HepG2 (cell line): ENCODE measurements at regions not wholly inside any gene's neighbourhood (a gene's known extent, or its start where the extent isn't known, plus 50 kb on each side); places are given as distances from the start of the nearest gene placed in this dataset.

Experiments used
- AGO2 ChIP-seq: fragments of 200-400 bp; formaldehyde crosslinking; optimal IDR thresholded peaks from 2 replicates; pipeline ENCODE3; 2017; ENCODE audit warnings: mild to moderate bottlenecking, low read depth, low read length, moderate library complexity
- CENPX ChIP-seq: sonication (generic); formaldehyde crosslinking; IDR thresholded peaks from 2 replicates; pipeline ENCODE4 v1.9.0; 2021; ENCODE audit warnings: mild to moderate bottlenecking, missing genetic modification reagents, moderate library complexity
- DMAP1 ChIP-seq: IDR thresholded peaks from 2 replicates; pipeline ENCODE4 v1.6.1; 2016
- EEA1 ChIP-seq: sonication (generic); formaldehyde crosslinking; IDR thresholded peaks from 2 replicates; pipeline ENCODE4 v1.5.1; 2020; ENCODE audit warnings: mild to moderate bottlenecking, missing genetic modification reagents, borderline replicate concordance
- FOSL2 ChIP-seq: sonication (generic); formaldehyde crosslinking; IDR thresholded peaks from 2 replicates; pipeline ENCODE4 v1.4.0; 2020; ENCODE audit warnings: missing genetic modification reagents
- FOXA3 ChIP-seq: IDR thresholded peaks from 2 replicates; pipeline ENCODE4 v1.6.1; 2016; ENCODE audit warnings: missing genetic modification reagents, missing compliant biosample characterization
- FOXO4 ChIP-seq: sonication (generic); formaldehyde crosslinking; conservative IDR thresholded peaks from 2 replicates; pipeline ENCODE4 v1.8.1; 2023; ENCODE audit warnings: missing genetic modification reagents
- GRHL1 ChIP-seq: sonication (generic); formaldehyde crosslinking; conservative IDR thresholded peaks from 2 replicates; pipeline ENCODE4 v1.8.0; 2022; ENCODE audit warnings: missing genetic modification reagents
- HDAC6 ChIP-seq: fragments of 200-600 bp; sonication (generic); IDR thresholded peaks from 2 replicates; pipeline ENCODE4 v1.7.0; 2017; ENCODE audit warnings: mild to moderate bottlenecking, antibody characterized with exemption, low read length, low read depth
- HMGXB4 ChIP-seq, 2 experiments: sonication (generic) in 1 of 2; formaldehyde crosslinking in 1 of 2; IDR thresholded peaks; 2 replicates each; pipeline versions ENCODE4 v1.4.0 to v1.6.1; 2018 to 2020; ENCODE audit warnings: missing genetic modification reagents in 2 of 2, borderline replicate concordance in 1 of 2, low read depth in 1 of 2, mild to moderate bottlenecking in 1 of 2, missing biosample characterization in 1 of 2
- IKZF1 ChIP-seq: fragments of 450-650 bp; IDR thresholded peaks from 2 replicates; pipeline ENCODE4 v1.7.1; 2016
- MATR3 ChIP-seq: sonication (generic); formaldehyde crosslinking; IDR thresholded peaks from 2 replicates; pipeline ENCODE4 v1.4.0; 2020; ENCODE audit warnings: missing genetic modification reagents
- NFE2L2 ChIP-seq: fragments of 150-350 bp; IDR thresholded peaks from 2 replicates; pipeline ENCODE4 v1.6.1; 2014; ENCODE audit warnings: low read length
- RNF2 ChIP-seq: fragments of 450-650 bp; conservative IDR thresholded peaks from 2 replicates; pipeline ENCODE4 v1.6.1; 2016; ENCODE audit warnings: low read depth
- SATB2 ChIP-seq: sonication (generic); formaldehyde crosslinking; IDR thresholded peaks from 2 replicates; pipeline ENCODE4 v1.5.0; 2020; ENCODE audit warnings: missing genetic modification reagents
- SOX13 ChIP-seq, 3 experiments: fragments of 450-650 bp in 1 of 3; sonication (generic) in 1 of 3; formaldehyde crosslinking in 1 of 3; IDR thresholded peaks in 2 of 3; conservative IDR thresholded peaks in 1 of 3; 2 replicates each; pipeline versions ENCODE4 v1.5.0 to v1.6.1; 2016 to 2020; ENCODE audit warnings: antibody characterized with exemption in 1 of 3, mild to moderate bottlenecking in 1 of 3, missing compliant biosample characterization in 1 of 3, missing genetic modification reagents in 1 of 3, moderate library complexity in 1 of 3
- TAF15 ChIP-seq: fragments of 200-400 bp; formaldehyde crosslinking; IDR thresholded peaks from one replicate; pipeline ENCODE4 v1.6.1; 2018; ENCODE audit warnings: mild to moderate bottlenecking, low read depth, low read length; ENCODE audit not compliant: poor library complexity, severe bottlenecking
- TBX3 ChIP-seq: fragments of 450-650 bp; IDR thresholded peaks from 2 replicates; pipeline ENCODE4 v1.6.1; 2017; ENCODE audit warnings: antibody characterized with exemption, mild to moderate bottlenecking, inconsistent platforms, borderline replicate concordance
- TOE1 ChIP-seq: sonication (generic); formaldehyde crosslinking; IDR thresholded peaks from 2 replicates; pipeline ENCODE4 v1.4.0; 2020; ENCODE audit warnings: mild to moderate bottlenecking, missing genetic modification reagents
- YY1 ChIP-seq: IDR thresholded peaks from 2 replicates; pipeline ENCODE4 v1.6.1; 2011; ENCODE audit warnings: low read length, low read depth, moderate library complexity, mild to moderate bottlenecking; ENCODE audit not compliant: insufficient read depth, insufficient replicate concordance
- ZNF276 ChIP-seq: sonication (generic); formaldehyde crosslinking; IDR thresholded peaks from 2 replicates; pipeline ENCODE4 v1.4.0; 2020; ENCODE audit warnings: mild to moderate bottlenecking, low read depth, missing genetic modification reagents
- ZNF557 ChIP-seq: sonication (generic); formaldehyde crosslinking; IDR thresholded peaks from 2 replicates; pipeline ENCODE4 v1.4.0; 2020; ENCODE audit warnings: missing genetic modification reagents
- ZNF564 ChIP-seq: sonication (generic); formaldehyde crosslinking; IDR thresholded peaks from 2 replicates; pipeline ENCODE4 v1.8.1; 2023; ENCODE audit warnings: mild to moderate bottlenecking, missing genetic modification reagents
- ZNF740 ChIP-seq: sonication (generic); formaldehyde crosslinking; IDR thresholded peaks from 2 replicates; pipeline ENCODE4 v1.4.0; 2020; ENCODE audit warnings: missing genetic modification reagents
- ZNF761 ChIP-seq: sonication (generic); formaldehyde crosslinking; conservative IDR thresholded peaks from 2 replicates; pipeline ENCODE4 v1.4.0; 2020; ENCODE audit warnings: mild to moderate bottlenecking, missing genetic modification reagents

- TF ChIP-seq ZNF564 (CRISPR knock-in tag) (no peak), SOX13 (IDR thresholded peaks at IDR 0.05) (no peak), SOX13 (CRISPR knock-in tag; conservative IDR thresholded peaks at IDR 0.05 in 1 of 2, IDR thresholded peaks at IDR 0.05 in 1 of 2) (peak in 1 of 2 experiments; percentile 86; a peak in 2 of 4 replicates), AGO2 (no peak), FOXA3 (CRISPR knock-in tag) (peak; percentile 95), ZNF740 (no peak), HMGXB4 (CRISPR knock-in tag; IDR thresholded peaks at IDR 0.05; ENCODE audit: borderline replicate concordance in 1 of 2, low read depth in 1 of 2) (no peak), FOSL2 (CRISPR knock-in tag) (peak; percentile 32; the same call in 1 of the 2 replicates), TBX3 (peak; percentile 64; the same call in 1 of the 2 replicates), ZNF557 (CRISPR knock-in tag) (no peak), RNF2 (no peak), EEA1 (CRISPR knock-in tag) (no peak), DMAP1 (CRISPR knock-in tag) (no peak), TOE1 (CRISPR knock-in tag) (no peak), CENPX (CRISPR knock-in tag) (no peak), IKZF1 (no peak), ZNF761 (CRISPR knock-in tag) (no peak), TAF15 (no peak), YY1 (no peak), ZNF276 (no peak), HDAC6 (no peak), GRHL1 (CRISPR knock-in tag) (no peak), MATR3 (CRISPR knock-in tag) (no peak), SATB2 (CRISPR knock-in tag) (no peak), FOXO4 (CRISPR knock-in tag) (no peak), NFE2L2 (no peak)
These were observed 491.2 kb downstream of the PIK3C3 start (continued) for GRCh38 chr18:42446195-42446594.
